SK-N-SH treated with all-trans-retinoic acid at 6 μM for 48 hours (cell line): ENCODE measurements at regions not wholly inside any gene's neighbourhood (a gene's known extent, or its start where the extent isn't known, plus 50 kb on each side); places are given as distances from the start of the nearest gene placed in this dataset.
"Not testable (repeated sequence)": the region's sequence is repeated elsewhere in the genome, so short reads cannot be mapped to it uniquely, and the experiment has no call there.

Experiments
- ATAC-seq: fragments of 200-7000 bp; cut with Tn5 transposase; 3 replicates; pipeline ENCODE4 v1.9.1; 2020; ENCODE audit warnings: mild to moderate bottlenecking, moderate library complexity
- ARNTL ChIP-seq: fragments of 450-650 bp; formaldehyde crosslinking; IDR thresholded peaks from 2 replicates; pipeline ENCODE4 v1.5.0; 2020; ENCODE audit warnings: low read depth, mild to moderate bottlenecking, moderate library complexity, borderline replicate concordance
- CSDC2 ChIP-seq: fragments of 250-450 bp; sonication (Bioruptor Pico); IDR thresholded peaks from 2 replicates; pipeline ENCODE4 v1.5.0; 2020; ENCODE audit warnings: mild to moderate bottlenecking, moderate library complexity
- GLIS3 ChIP-seq: fragments of 250-450 bp; sonication (Bioruptor Pico); IDR thresholded peaks from 2 replicates; pipeline ENCODE4 v1.5.0; 2020; ENCODE audit warnings: mild to moderate bottlenecking, moderate library complexity
- ISL1 ChIP-seq: fragments of 250-450 bp; sonication (Bioruptor Pico); IDR thresholded peaks from 2 replicates; pipeline ENCODE4 v2.1.2; 2022; ENCODE audit warnings: mild to moderate bottlenecking, moderate library complexity
- PPARA ChIP-seq: fragments of 250-450 bp; sonication (Bioruptor Pico); IDR thresholded peaks from 2 replicates; pipeline ENCODE4 v1.5.0; 2020; ENCODE audit warnings: mild to moderate bottlenecking, borderline replicate concordance
- RARB ChIP-seq: fragments of 250-450 bp; sonication (Bioruptor Pico); IDR thresholded peaks from 2 replicates; pipeline ENCODE4 v1.8.0; 2021; ENCODE audit warnings: mild to moderate bottlenecking, moderate library complexity
- TCF4 ChIP-seq: fragments of 250-450 bp; sonication (Bioruptor Pico); IDR thresholded peaks from 2 replicates; pipeline ENCODE4 v1.8.0; 2021; ENCODE audit warnings: mild to moderate bottlenecking, moderate library complexity, borderline replicate concordance
- ZFP3 ChIP-seq: fragments of 250-450 bp; sonication (Bioruptor Pico); IDR thresholded peaks from 2 replicates; pipeline ENCODE4 v1.5.0; 2020; ENCODE audit warnings: mild to moderate bottlenecking, moderate library complexity
- ZNF565 ChIP-seq: fragments of 450-650 bp; formaldehyde crosslinking; conservative IDR thresholded peaks from 2 replicates; pipeline ENCODE4 v1.5.0; 2020; ENCODE audit warnings: low read depth, mild to moderate bottlenecking, moderate library complexity
- ZNF70 ChIP-seq: fragments of 450-650 bp; formaldehyde crosslinking; IDR thresholded peaks from 2 replicates; pipeline ENCODE4 v1.5.0; 2020; ENCODE audit warnings: mild to moderate bottlenecking, moderate library complexity
- ZNF8 ChIP-seq: fragments of 450-650 bp; formaldehyde crosslinking; IDR thresholded peaks from 2 replicates; pipeline ENCODE4 v1.5.0; 2020; ENCODE audit warnings: mild to moderate bottlenecking, moderate library complexity
- TF ChIP-seq, protein P1 (sequence below): fragments of 250-450 bp; sonication (Bioruptor Pico); IDR thresholded peaks from 2 replicates; pipeline ENCODE4 v1.5.0; 2020; ENCODE audit warnings: mild to moderate bottlenecking, moderate library complexity
- TF ChIP-seq, protein P2 (sequence below): fragments of 250-450 bp; sonication (Bioruptor Pico); IDR thresholded peaks from 2 replicates; pipeline ENCODE4 v1.5.1; 2021; ENCODE audit warnings: mild to moderate bottlenecking, moderate library complexity
- TF ChIP-seq, protein P3 (sequence below): fragments of 250-450 bp; sonication (Bioruptor Pico); IDR thresholded peaks from 2 replicates; pipeline ENCODE4 v1.8.0; 2020; ENCODE audit warnings: mild to moderate bottlenecking, moderate library complexity, borderline replicate concordance
- TF ChIP-seq, protein P4 (sequence below): fragments of 250-450 bp; sonication (Bioruptor Pico); IDR thresholded peaks from 2 replicates; pipeline ENCODE4 v1.5.1; 2020; ENCODE audit warnings: low read depth, mild to moderate bottlenecking, moderate library complexity

DNA sequence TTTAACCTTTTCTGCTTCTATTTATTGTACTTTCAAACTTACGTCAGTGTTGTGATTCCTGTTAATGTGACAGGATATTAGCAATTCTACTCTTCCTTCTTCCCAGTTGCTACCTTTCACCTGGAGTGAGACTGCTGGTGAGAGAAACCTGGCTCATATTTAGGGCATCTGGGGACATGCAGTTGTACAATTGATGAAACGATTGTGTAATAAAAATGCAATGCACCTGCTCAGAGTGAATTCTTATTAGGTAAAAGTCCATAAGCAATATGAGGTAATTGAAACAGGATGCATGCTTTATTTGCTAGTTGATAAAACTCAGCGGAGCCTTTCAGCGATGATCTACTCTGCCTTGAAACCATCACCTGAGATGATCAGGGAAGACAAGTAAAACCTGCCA lies 116.1 kb upstream of the FBXO33 start:
- TF ChIP-seq PPARA (CRISPR knock-in tag) (no peak), ISL1 (no peak), ARNTL (CRISPR knock-in tag) (no peak), ZNF565 (CRISPR knock-in tag) (no peak), ZFP3 (CRISPR knock-in tag) (no peak), CSDC2 (CRISPR knock-in tag) (no peak)
- TF ChIP-seq, protein P1, sequence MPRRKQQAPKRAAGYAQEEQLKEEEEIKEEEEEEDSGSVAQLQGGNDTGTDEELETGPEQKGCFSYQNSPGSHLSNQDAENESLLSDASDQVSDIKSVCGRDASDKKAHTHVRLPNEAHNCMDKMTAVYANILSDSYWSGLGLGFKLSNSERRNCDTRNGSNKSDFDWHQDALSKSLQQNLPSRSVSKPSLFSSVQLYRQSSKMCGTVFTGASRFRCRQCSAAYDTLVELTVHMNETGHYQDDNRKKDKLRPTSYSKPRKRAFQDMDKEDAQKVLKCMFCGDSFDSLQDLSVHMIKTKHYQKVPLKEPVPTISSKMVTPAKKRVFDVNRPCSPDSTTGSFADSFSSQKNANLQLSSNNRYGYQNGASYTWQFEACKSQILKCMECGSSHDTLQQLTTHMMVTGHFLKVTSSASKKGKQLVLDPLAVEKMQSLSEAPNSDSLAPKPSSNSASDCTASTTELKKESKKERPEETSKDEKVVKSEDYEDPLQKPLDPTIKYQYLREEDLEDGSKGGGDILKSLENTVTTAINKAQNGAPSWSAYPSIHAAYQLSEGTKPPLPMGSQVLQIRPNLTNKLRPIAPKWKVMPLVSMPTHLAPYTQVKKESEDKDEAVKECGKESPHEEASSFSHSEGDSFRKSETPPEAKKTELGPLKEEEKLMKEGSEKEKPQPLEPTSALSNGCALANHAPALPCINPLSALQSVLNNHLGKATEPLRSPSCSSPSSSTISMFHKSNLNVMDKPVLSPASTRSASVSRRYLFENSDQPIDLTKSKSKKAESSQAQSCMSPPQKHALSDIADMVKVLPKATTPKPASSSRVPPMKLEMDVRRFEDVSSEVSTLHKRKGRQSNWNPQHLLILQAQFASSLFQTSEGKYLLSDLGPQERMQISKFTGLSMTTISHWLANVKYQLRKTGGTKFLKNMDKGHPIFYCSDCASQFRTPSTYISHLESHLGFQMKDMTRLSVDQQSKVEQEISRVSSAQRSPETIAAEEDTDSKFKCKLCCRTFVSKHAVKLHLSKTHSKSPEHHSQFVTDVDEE (CRISPR knock-in tag) = no peak
- TF ChIP-seq, all 23 proteins: peak for 0
- ATAC-seq = no peak

DNA sequence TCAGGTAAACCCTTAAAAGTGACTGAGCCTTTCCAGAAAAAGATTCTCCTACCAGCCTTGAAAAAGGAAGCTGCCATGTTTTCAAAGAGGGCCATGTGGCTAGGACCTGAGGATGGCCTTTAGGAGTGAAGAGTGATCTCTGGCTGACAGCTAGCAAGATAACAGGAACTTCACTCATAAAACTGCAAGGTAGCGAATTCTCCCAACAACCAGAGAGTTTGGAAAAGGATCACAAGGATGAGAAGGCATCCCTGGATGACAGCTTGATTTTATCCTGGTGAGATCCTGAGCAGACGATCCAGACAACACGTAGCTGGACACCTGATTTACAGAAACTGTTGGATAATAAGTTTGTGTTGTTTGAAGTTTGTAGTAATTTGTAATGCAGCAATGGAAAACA lies 115.6 kb upstream of the FBXO33 start:
- no peak for ATAC-seq
- TF ChIP-seq, protein P2, sequence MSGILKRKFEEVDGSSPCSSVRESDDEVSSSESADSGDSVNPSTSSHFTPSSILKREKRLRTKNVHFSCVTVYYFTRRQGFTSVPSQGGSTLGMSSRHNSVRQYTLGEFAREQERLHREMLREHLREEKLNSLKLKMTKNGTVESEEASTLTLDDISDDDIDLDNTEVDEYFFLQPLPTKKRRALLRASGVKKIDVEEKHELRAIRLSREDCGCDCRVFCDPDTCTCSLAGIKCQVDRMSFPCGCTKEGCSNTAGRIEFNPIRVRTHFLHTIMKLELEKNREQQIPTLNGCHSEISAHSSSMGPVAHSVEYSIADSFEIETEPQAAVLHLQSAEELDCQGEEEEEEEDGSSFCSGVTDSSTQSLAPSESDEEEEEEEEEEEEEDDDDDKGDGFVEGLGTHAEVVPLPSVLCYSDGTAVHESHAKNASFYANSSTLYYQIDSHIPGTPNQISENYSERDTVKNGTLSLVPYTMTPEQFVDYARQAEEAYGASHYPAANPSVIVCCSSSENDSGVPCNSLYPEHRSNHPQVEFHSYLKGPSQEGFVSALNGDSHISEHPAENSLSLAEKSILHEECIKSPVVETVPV = no peak
- TF ChIP-seq ZNF565 (CRISPR knock-in tag) = no peak

DNA sequence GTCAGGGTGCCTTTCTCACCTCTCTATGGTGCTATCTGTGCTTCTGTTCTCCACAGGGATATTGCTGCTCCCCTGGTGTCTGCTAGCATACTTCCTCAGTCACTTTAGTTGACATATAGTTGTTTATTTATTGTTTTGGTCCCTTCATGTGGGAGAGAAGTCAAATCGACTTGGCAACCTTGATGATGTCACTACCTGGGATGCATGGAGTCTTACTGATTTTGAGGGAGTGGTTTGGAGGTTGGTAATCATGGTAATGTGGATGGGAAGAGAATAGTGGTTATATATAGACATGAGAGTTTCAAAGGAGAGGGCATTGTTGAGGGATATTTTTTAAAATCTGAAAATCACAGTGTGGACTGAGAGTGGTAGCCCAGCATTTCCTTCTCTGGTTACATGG lies 73.6 kb upstream of the FBXO33 start:
- no peak for TF ChIP-seq ZNF70 (CRISPR knock-in tag)
- no peak for TF ChIP-seq GLIS3 (CRISPR knock-in tag)
- no peak for ATAC-seq

DNA sequence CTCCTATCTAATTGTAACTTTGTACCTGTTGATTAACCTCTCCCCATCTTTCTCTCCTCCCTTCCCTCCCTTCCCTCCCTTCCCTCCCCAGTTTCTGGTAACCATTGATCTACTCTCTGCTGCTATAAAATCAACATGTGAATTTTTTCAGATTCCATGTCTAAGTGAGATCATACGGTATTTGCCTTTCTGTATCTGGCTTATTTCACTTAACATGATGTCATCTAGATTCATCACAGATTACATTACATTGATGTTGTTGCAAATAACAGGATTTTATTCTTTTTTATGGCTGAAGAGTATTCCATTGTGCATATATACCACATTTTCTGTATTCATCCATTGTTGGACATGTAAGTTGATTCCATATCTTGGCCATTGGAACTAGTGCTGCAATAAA lies 68.0 kb upstream of the FBXO33 start:
- TF ChIP-seq ZNF8 (CRISPR knock-in tag) = no peak
- no peak for TF ChIP-seq GLIS3 (CRISPR knock-in tag)
- TF ChIP-seq TCF4 (CRISPR knock-in tag) = no peak
- TF ChIP-seq ZNF70 (CRISPR knock-in tag) = no peak
- TF ChIP-seq, protein P3, sequence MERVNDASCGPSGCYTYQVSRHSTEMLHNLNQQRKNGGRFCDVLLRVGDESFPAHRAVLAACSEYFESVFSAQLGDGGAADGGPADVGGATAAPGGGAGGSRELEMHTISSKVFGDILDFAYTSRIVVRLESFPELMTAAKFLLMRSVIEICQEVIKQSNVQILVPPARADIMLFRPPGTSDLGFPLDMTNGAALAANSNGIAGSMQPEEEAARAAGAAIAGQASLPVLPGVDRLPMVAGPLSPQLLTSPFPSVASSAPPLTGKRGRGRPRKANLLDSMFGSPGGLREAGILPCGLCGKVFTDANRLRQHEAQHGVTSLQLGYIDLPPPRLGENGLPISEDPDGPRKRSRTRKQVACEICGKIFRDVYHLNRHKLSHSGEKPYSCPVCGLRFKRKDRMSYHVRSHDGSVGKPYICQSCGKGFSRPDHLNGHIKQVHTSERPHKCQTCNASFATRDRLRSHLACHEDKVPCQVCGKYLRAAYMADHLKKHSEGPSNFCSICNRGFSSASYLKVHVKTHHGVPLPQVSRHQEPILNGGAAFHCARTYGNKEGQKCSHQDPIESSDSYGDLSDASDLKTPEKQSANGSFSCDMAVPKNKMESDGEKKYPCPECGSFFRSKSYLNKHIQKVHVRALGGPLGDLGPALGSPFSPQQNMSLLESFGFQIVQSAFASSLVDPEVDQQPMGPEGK (CRISPR knock-in tag) = no peak
- no peak for TF ChIP-seq ARNTL (CRISPR knock-in tag)
- TF ChIP-seq, protein P2 = no peak
- no peak for TF ChIP-seq ISL1
- TF ChIP-seq ZFP3 (CRISPR knock-in tag) = no peak
- TF ChIP-seq CSDC2 (CRISPR knock-in tag) = no peak
- TF ChIP-seq ZNF565 (CRISPR knock-in tag) = no peak
- TF ChIP-seq RARB (CRISPR knock-in tag) = no peak
- no peak for TF ChIP-seq PPARA (CRISPR knock-in tag)
- no peak for ATAC-seq

GRCh38 chr14:39499514-39499913 lies 67.3 kb upstream of the FBXO33 start:
- TF ChIP-seq, protein P3 (CRISPR knock-in tag) = no peak
- TF ChIP-seq, protein P4, sequence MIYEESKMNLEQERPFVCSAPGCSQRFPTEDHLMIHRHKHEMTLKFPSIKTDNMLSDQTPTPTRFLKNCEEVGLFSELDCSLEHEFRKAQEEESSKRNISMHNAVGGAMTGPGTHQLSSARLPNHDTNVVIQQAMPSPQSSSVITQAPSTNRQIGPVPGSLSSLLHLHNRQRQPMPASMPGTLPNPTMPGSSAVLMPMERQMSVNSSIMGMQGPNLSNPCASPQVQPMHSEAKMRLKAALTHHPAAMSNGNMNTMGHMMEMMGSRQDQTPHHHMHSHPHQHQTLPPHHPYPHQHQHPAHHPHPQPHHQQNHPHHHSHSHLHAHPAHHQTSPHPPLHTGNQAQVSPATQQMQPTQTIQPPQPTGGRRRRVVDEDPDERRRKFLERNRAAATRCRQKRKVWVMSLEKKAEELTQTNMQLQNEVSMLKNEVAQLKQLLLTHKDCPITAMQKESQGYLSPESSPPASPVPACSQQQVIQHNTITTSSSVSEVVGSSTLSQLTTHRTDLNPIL = no peak
- ATAC-seq = no peak

DNA sequence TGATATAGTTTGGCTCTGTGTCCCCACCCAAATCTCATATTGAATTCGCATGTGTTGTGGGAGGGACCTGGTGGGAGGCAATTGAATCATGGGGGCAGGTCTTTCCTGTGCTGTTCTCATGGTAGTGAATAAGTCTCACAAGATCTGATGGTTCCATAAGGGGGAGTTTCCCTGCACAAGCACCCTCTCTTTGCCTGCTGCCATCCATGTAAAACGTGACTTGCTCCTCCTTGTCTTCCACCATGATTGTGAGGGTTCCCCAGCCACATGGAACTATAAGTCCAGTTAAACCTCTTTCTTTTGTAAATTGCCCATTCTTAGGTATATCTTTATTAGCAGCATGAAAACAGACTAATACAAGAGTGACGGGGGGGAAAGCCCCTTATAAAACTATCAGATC lies 65.4 kb upstream of the FBXO33 start:
- not testable (repeated sequence) for ATAC-seq
